Stimulated activated naive CD8-positive, alpha-beta T cell treated with anti-CD3 and anti-CD28 coated beads, Interleukin-15, Interleukin-2, amounts not matched to agents 100 ng/mL and 50 ng/mL, for 24 hours (primary cell): ENCODE measurements at regions not wholly inside any gene's neighbourhood (a gene's known extent, or its start where the extent isn't known, plus 50 kb on each side); places are given as distances from the start of the nearest gene placed in this dataset.
"Not testable (repeated sequence)": the region's sequence is repeated elsewhere in the genome, so short reads cannot be mapped to it uniquely, and the experiment has no call there.

ENCODE experiments used
- H3K27ac Mint-ChIP-seq: one replicate; pipeline ENCODE4 v1.8.0; 2021; ENCODE audit warnings: mild to moderate bottlenecking, mixed read lengths
- H3K27me3 Mint-ChIP-seq: one replicate; pipeline ENCODE4 v1.8.0; 2021; ENCODE audit warnings: mixed read lengths
- H3K36me3 Mint-ChIP-seq: one replicate; pipeline ENCODE4 v1.8.0; 2021; ENCODE audit warnings: low read depth, mixed read lengths
- H3K4me1 Mint-ChIP-seq: one replicate; pipeline ENCODE4 v1.8.0; 2021; ENCODE audit warnings: low read depth, mixed read lengths
- H3K4me3 Mint-ChIP-seq: one replicate; pipeline ENCODE4 v1.8.0; 2021; ENCODE audit warnings: mild to moderate bottlenecking, mixed read lengths
- H3K9me3 Mint-ChIP-seq: one replicate; pipeline ENCODE4 v1.8.0; 2021; ENCODE audit warnings: mixed read lengths

DNA sequence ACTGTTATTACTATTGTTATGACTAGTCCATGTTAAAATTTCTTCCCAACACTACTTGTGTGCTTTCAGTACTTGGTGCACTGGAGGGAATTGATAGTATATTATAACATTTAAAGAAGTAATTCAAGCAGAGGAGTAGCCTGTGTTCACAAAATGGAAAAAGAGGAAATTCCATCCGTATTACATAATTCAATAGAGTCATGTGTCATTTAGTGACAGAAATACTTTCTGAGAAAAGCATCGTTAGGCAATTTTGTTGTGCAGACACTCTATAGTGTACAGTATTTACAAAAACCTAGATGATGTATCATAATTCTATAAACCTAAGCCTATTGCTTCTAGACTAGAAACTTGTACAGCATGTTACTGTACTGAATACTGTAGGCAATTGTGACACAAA lies 78.3 kb upstream of the PCSK5 start:
- no peak overlapping the region for H3K4me3 Mint-ChIP-seq
- H3K36me3 Mint-ChIP-seq = no peaks in the 10 kb centered on the region
- no peaks in the 10 kb centered on the region for H3K27me3 Mint-ChIP-seq
- H3K9me3 Mint-ChIP-seq = peaks cover 20% of the 10 kb centered on the region
- H3K4me1 Mint-ChIP-seq = no peaks in the 10 kb centered on the region
- H3K27ac Mint-ChIP-seq = no peak overlapping the region

- H3K36me3 Mint-ChIP-seq = no peaks in the 10 kb centered on the region
- H3K9me3 Mint-ChIP-seq = peaks cover 19% of the 10 kb centered on the region
Measured at GRCh38 chr9:75814667-75815066, 75.8 kb upstream of the PCSK5 start.

DNA sequence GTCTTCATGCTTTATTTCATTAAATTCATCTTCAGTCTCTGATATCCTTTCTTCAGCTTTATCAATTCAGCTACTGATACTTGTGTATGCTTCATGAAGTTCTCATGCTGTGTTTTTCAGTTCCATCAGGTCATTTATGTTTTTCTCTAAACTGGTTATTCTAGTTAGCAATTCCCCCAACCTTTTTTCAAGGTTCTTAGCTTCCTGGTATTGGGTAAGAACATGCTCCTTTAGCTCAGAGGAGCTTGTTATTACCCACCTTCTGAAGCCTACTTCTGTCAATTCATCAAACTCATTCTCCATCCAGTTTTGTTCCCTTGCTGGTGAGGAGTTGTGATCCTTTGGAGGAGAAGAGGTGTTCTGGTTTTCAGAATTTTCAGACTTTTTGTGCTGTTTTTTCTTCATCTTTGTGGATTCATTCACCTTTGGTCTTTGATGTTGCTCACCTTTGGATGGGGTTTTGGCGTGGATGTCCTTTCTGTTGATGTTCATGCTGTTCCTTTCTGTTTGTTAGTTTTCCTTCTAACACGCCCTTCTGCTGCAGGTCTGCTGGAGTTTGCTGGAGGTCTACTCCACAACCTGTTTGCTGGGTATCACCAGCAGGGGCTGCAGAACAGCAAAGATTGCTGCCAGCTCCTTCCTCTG lies 69.9 kb upstream of the PCSK5 start:
- H3K4me1 Mint-ChIP-seq, H3K36me3 Mint-ChIP-seq, H3K27ac Mint-ChIP-seq, H3K4me3 Mint-ChIP-seq, H3K9me3 Mint-ChIP-seq: not testable (repeated sequence)
- peaks cover 14% of the 10 kb centered on the region for H3K27me3 Mint-ChIP-seq

More at GRCh38 chr9:75814667-75815066, 75.8 kb upstream of the PCSK5 start:
- Mint-ChIP-seq H3K4me3 (no peak overlapping the region), H3K27me3 (peaks cover 5% of the 10 kb centered on the region), H3K4me1 (no peaks in the 10 kb centered on the region), H3K27ac (no peak overlapping the region)

- Mint-ChIP-seq H3K4me1 (no peaks in the 10 kb centered on the region), H3K9me3 (peaks cover 5% of the 10 kb centered on the region), H3K36me3 (no peaks in the 10 kb centered on the region), H3K27ac (no peak overlapping the region), H3K4me3 (no peak overlapping the region), H3K27me3 (peaks cover 14% of the 10 kb centered on the region)
Measured at GRCh38 chr9:75823151-75823550, 67.3 kb upstream of the PCSK5 start.

DNA sequence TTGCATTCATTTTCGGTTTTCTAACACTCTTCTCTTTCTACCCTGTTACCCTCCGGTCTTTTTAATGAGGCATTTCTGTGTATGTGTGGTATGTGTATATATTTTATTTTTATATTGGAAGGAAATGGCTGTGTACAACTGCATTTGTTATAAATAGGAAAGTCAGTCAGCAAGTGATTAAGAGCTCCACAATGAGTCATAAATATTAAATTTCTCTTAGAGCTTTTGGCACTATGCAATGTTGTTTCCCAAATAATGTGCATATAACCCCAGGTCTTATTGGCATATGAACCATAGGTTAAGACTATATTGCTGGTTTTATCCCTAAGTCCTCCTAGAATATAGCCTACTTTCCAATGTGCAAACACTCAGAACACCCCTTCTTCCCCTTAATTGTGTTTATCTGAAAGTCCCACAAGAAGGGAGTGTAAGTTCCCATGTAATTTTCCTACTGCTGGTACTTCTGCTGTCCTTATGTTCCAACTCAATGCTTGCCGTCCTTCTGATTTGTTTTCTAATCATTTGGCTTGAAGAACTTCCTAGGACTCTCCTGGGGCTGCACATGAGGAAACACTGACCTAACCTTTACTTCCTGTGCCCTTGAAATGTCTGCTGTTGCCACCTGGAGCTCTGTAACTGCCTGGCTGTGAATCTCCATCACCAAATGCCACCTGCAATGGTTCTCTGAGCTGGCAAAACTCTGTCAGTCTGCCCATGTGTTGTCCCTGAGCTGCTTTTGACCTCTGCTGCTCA lies 65.5 kb upstream of the PCSK5 start:
- H3K36me3 Mint-ChIP-seq = no peaks in the 10 kb centered on the region
- no peak overlapping the region for H3K4me3 Mint-ChIP-seq
- H3K27me3 Mint-ChIP-seq = peaks cover 9% of the 10 kb centered on the region
- H3K4me1 Mint-ChIP-seq = no peaks in the 10 kb centered on the region
- no peak overlapping the region for H3K27ac Mint-ChIP-seq
- H3K9me3 Mint-ChIP-seq = peaks cover 5% of the 10 kb centered on the region

GRCh38 chr9:75826314-75826713 lies 64.2 kb upstream of the PCSK5 start:
- no peaks in the 10 kb centered on the region for H3K9me3 Mint-ChIP-seq
- no peaks in the 10 kb centered on the region for H3K36me3 Mint-ChIP-seq
- H3K4me3 Mint-ChIP-seq = no peak overlapping the region
- no peak overlapping the region for H3K27ac Mint-ChIP-seq
- no peaks in the 10 kb centered on the region for H3K4me1 Mint-ChIP-seq
- H3K27me3 Mint-ChIP-seq = peaks cover 4% of the 10 kb centered on the region

GRCh38 chr9:75830303-75830702 lies 60.2 kb upstream of the PCSK5 start:
- Mint-ChIP-seq H3K4me3 (no peak overlapping the region), H3K4me1 (no peaks in the 10 kb centered on the region), H3K9me3 (no peaks in the 10 kb centered on the region), H3K27ac (no peak overlapping the region), H3K36me3 (no peaks in the 10 kb centered on the region), H3K27me3 (peaks cover 2% of the 10 kb centered on the region)

GRCh38 chr9:75833778-75834177 lies 56.7 kb upstream of the PCSK5 start:
- Mint-ChIP-seq H3K27ac (no peak overlapping the region), H3K36me3 (no peaks in the 10 kb centered on the region), H3K27me3 (peaks cover 3% of the 10 kb centered on the region), H3K4me3 (no peak overlapping the region), H3K4me1 (no peaks in the 10 kb centered on the region), H3K9me3 (no peaks in the 10 kb centered on the region)

DNA sequence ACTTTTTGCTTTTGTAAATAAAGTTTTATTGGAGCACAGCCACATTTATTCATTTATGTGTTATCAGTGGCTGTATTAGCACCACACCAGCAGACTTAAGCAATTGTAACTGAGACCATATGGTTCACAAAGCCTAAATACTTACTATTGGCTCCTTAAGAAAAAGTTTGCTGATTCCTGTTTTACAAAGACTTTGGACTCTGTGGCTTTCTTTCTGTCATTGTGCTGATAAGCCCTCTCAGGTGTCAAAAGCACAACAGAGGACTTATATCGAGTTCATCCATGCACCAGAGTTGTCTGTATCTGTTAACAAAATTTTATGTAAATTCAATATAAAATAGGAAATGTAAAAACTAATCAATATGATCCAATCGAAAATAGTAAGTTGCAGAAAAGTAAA lies 55.6 kb upstream of the PCSK5 start:
- Mint-ChIP-seq H3K4me3 (no peak overlapping the region), H3K27ac (no peak overlapping the region), H3K4me1 (no peaks in the 10 kb centered on the region), H3K27me3 (peaks cover 3% of the 10 kb centered on the region), H3K9me3 (no peaks in the 10 kb centered on the region), H3K36me3 (no peaks in the 10 kb centered on the region)
